ENCODE measurements at regions not wholly inside any gene's neighbourhood (a gene's known extent, or its start where the extent isn't known, plus 50 kb on each side); places are given as distances from the start of the nearest gene placed in this dataset.
"Not testable (repeated sequence)": the region's sequence is repeated elsewhere in the genome, so short reads cannot be mapped to it uniquely, and the experiment has no call there.

- ATAC-seq: no peak
These were observed 128.7 kb downstream of the TUBA3C start for GRCh38 chr13:19052931-19053330.

GRCh38 chr13:19052180-19052579 lies 129.4 kb downstream of the TUBA3C start:
- intact Hi-C loops (cut with DNase I): no loop called here
- no peaks in the 10 kb centered on the region for H3K4me1 ChIP-seq
- peaks cover 0 to 11% of the 10 kb centered on the region in 2 donors for H3K9me3 ChIP-seq
- TF ChIP-seq CTCF (IDR thresholded peaks at IDR 0.05): no peak
- H3K4me3 ChIP-seq: no peak overlapping the region
- DNase-seq (no peak), ATAC-seq (no peak)
- no peaks in the 10 kb centered on the region for H3K27me3 ChIP-seq
- no peaks in the 10 kb centered on the region for H3K36me3 ChIP-seq
- H3K27ac ChIP-seq: no peak overlapping the region

More at GRCh38 chr13:19052931-19053330, 128.7 kb downstream of the TUBA3C start:
- Histone ChIP-seq H3K4me1 (no peaks in the 10 kb centered on the region), H3K36me3 (no peaks in the 10 kb centered on the region), H3K27me3 (no peaks in the 10 kb centered on the region), H3K27ac (no peak overlapping the region), H3K9me3 (peaks cover 0 to 11% of the 10 kb centered on the region in 2 donors), H3K4me3 (no peak overlapping the region)
- TF ChIP-seq CTCF (IDR thresholded peaks at IDR 0.05): no peak
- intact Hi-C loops (cut with DNase I): no loop called here
- no peak for DNase-seq

- Histone ChIP-seq H3K4me3 (no peak overlapping the region), H3K27me3 (no peaks in the 10 kb centered on the region), H3K27ac (no peak overlapping the region), H3K4me1 (no peaks in the 10 kb centered on the region), H3K36me3 (no peaks in the 10 kb centered on the region), H3K9me3 (peaks cover 0 to 11% of the 10 kb centered on the region in 2 donors)
- DNase-seq (no peak), ATAC-seq (no peak)
- intact Hi-C loops (cut with DNase I): no loop called here
- TF ChIP-seq CTCF (IDR thresholded peaks at IDR 0.05): no peak
These were observed 130.7 kb downstream of the TUBA3C start for GRCh38 chr13:19050901-19051300.

- not testable (repeated sequence) for ATAC-seq
These were observed 132.0 kb downstream of the TUBA3C start for GRCh38 chr13:19049624-19050023.

GRCh38 chr13:19048381-19048780 lies 133.2 kb downstream of the TUBA3C start:
- TF ChIP-seq CTCF (IDR thresholded peaks at IDR 0.05): no peak
- DNase-seq (no peak), ATAC-seq (no peak)
- intact Hi-C loops (cut with DNase I): no loop called here
- no peaks in the 10 kb centered on the region for H3K27me3 ChIP-seq
- H3K27ac ChIP-seq: no peak overlapping the region
- no peaks in the 10 kb centered on the region for H3K36me3 ChIP-seq
- no peak overlapping the region for H3K4me3 ChIP-seq
- no peaks in the 10 kb centered on the region for H3K4me1 ChIP-seq
- H3K9me3 ChIP-seq: peaks cover 0 to 3% of the 10 kb centered on the region in 2 donors

More at GRCh38 chr13:19049624-19050023, 132.0 kb downstream of the TUBA3C start:
- H3K27ac ChIP-seq; H3K4me3 ChIP-seq; intact Hi-C loops (cut with DNase I); H3K4me1 ChIP-seq; DNase-seq; H3K36me3 ChIP-seq; H3K27me3 ChIP-seq; H3K9me3 ChIP-seq: not testable (repeated sequence)

- no peaks in the 10 kb centered on the region for H3K27me3 ChIP-seq
- no peak for TF ChIP-seq CTCF (IDR thresholded peaks at IDR 0.05)
- H3K4me3 ChIP-seq: no peak overlapping the region
- ATAC-seq: no peak
- peaks cover 0 to 3% of the 10 kb centered on the region in 2 donors for H3K9me3 ChIP-seq
- no peaks in the 10 kb centered on the region for H3K4me1 ChIP-seq
- no peak for DNase-seq
- H3K27ac ChIP-seq: no peak overlapping the region
- H3K36me3 ChIP-seq: no peaks in the 10 kb centered on the region
- intact Hi-C loops (cut with DNase I): no loop called here
These were observed 158.5 kb downstream of the TUBA3C start for GRCh38 chr13:19023115-19023514.

All from left lung (tissue), 4 donors.